Lower leg skin (tissue), 4 donors: ENCODE measurements at regions not wholly inside any gene's neighbourhood (a gene's known extent, or its start where the extent isn't known, plus 50 kb on each side); places are given as distances from the start of the nearest gene placed in this dataset.

Experiments used
- DNase-seq, 2 donors: peaks; one replicate each; pipeline ENCODE4 v3.0.0-alpha.2; 2019; ENCODE audit warnings: low spot score in 2 of 2
- H3K4me3 ChIP-seq: fragments of 200-600 bp; sonication (generic); 2 replicates; pipeline ENCODE4 v1.5.1; 2017; ENCODE audit warnings: mild to moderate bottlenecking, low read depth; ENCODE audit not compliant: poor library complexity, severe bottlenecking
- CTCF ChIP-seq, 3 donors: fragments of 450-650 bp; IDR thresholded peaks; one replicate each; pipeline ENCODE4 v1.5.1; 2016; ENCODE audit warnings: antibody characterized with exemption in 3 of 3, mild to moderate bottlenecking in 3 of 3, moderate library complexity in 2 of 3
- POLR2A ChIP-seq, 2 donors: fragments of 450-650 bp; IDR thresholded peaks; one replicate each; pipeline ENCODE4 v1.6.1; 2016 to 2017; ENCODE audit warnings: antibody characterized with exemption in 2 of 2, mild to moderate bottlenecking in 1 of 2, moderate library complexity in 1 of 2
- WGBS, 2 donors: methylation state at CpG; one replicate each; pipeline ENCODE4 v1.1.5; 2018; 5-methylcytosine and 5-hydroxymethylcytosine counted together
- intact Hi-C: fragments of 100-400 bp; cut with DNase I; formaldehyde crosslinking; loops from one replicate; pipeline ENCODE4 v1.15.0; 2023; ENCODE audit warnings: low total_unique reads

GRCh38 chr5:98471458-98471857, 302.0 kb upstream of the RGMB start:
- 97 to 98% methylated on average over 2 of the region's 2 CpGs for WGBS, 2 donors
- no peak for TF ChIP-seq CTCF (IDR thresholded peaks at IDR 0.05)
- no peak for TF ChIP-seq POLR2A (IDR thresholded peaks at IDR 0.05)
- intact Hi-C loops = no loop called here

GRCh38 chr5:98474216-98474615, 299.2 kb upstream of the RGMB start:
- no peak for DNase-seq
- no peak overlapping the region for H3K4me3 ChIP-seq
- intact Hi-C loops = no loop called here
- no peak for TF ChIP-seq CTCF (IDR thresholded peaks at IDR 0.05)
- no peak for TF ChIP-seq POLR2A (IDR thresholded peaks at IDR 0.05)
- WGBS, 2 donors = 84 to 85% methylated on average over 2 of the region's 2 CpGs

More at GRCh38 chr5:98471458-98471857, 302.0 kb upstream of the RGMB start:
- DNase-seq = no peak
- H3K4me3 ChIP-seq = no peak overlapping the region

GRCh38 chr5:98474782-98475181, 298.7 kb upstream of the RGMB start:
- DNase-seq = no peak
- no peak for TF ChIP-seq CTCF (IDR thresholded peaks at IDR 0.05)
- no peak for TF ChIP-seq POLR2A (IDR thresholded peaks at IDR 0.05)
- WGBS, 2 donors = 54 to 73% methylated on average over 3 of the region's 3 CpGs

GRCh38 chr5:98482321-98483300, 290.9 kb upstream of the RGMB start:
- DNase-seq = no peak
- 39 to 54% methylated on average over 3 of the region's 3 CpGs for WGBS, 2 donors
- intact Hi-C loops = no loop called here
- H3K4me3 ChIP-seq = no peak overlapping the region
- TF ChIP-seq CTCF (IDR thresholded peaks at IDR 0.05) (no peak), POLR2A (IDR thresholded peaks at IDR 0.05) (no peak)

More at GRCh38 chr5:98474782-98475181, 298.7 kb upstream of the RGMB start:
- no peak overlapping the region for H3K4me3 ChIP-seq
- intact Hi-C loops = no loop called here

GRCh38 chr5:98483301-98483685, 290.2 kb upstream of the RGMB start:
- no peak for DNase-seq
- intact Hi-C loops = no loop called here
- H3K4me3 ChIP-seq = no peak overlapping the region
- 46 to 56% methylated on average over 1 of the region's 1 CpG for WGBS, 2 donors
- no peak for TF ChIP-seq CTCF (IDR thresholded peaks at IDR 0.05)
- no peak for TF ChIP-seq POLR2A (IDR thresholded peaks at IDR 0.05)
